ENCODE measurements at regions not wholly inside any gene's neighbourhood (a gene's known extent, or its start where the extent isn't known, plus 50 kb on each side); places are given as distances from the start of the nearest gene placed in this dataset.

GRCh38 chr22:48188231-48188721 is 1425.8 kb downstream of the TBC1D22A start:
- no peak overlapping the region for H4K91ac ChIP-seq (ENCODE audit: insufficient read depth, low read depth, low read length)
- no peaks in the 10 kb centered on the region for H3K79me1 ChIP-seq (ENCODE audit: low read depth in 1 of 2, low read length in 2 of 2)
- no peaks in the 10 kb centered on the region for H3K27me3 ChIP-seq (ENCODE audit: control insufficient read depth, insufficient read depth, low read length)
- H3K14ac ChIP-seq (replicated peaks; ENCODE audit: low read depth, low read length): no peak overlapping the region
- no peaks in the 10 kb centered on the region for H3K36me3 ChIP-seq (ENCODE audit: control insufficient read depth, insufficient read depth, low read length)
- no peak overlapping the region for H3K4ac ChIP-seq (ENCODE audit: low read depth, low read length)
- no peaks in the 10 kb centered on the region for H3K4me1 ChIP-seq (ENCODE audit: control insufficient read depth, insufficient read depth, low read length)
- ChIA-PET POLR2A (ENCODE audit: unreplicated experiment) (no interaction called here), CTCF (no interaction called here)
- WGBS, 2 experiments (ENCODE audit: extremely low coverage in 2 of 2, insufficient read length in 1 of 2): 0% methylated on average over 1 of the region's 7 CpGs; no CpG with 5 or more reads in 1 of the 2 experiments
- peaks cover 41% of the 10 kb centered on the region for H3K9me3 ChIP-seq (ENCODE audit: control insufficient read depth, insufficient read depth, low read length)
- no peak overlapping the region for H2BK5ac ChIP-seq (ENCODE audit: low read depth, low read length, poor library complexity, severe bottlenecking)
- H3K56ac ChIP-seq (ENCODE audit: extremely low read depth, insufficient read depth, low read length): no peak overlapping the region
- H4K8ac ChIP-seq (ENCODE audit: low read depth in 2 of 2, low read length in 2 of 2): no peak overlapping the region
- H2AFZ ChIP-seq (replicated peaks; ENCODE audit: low read length, poor library complexity): no peak overlapping the region
- H2AK5ac ChIP-seq (ENCODE audit: low read depth, low read length): no peak overlapping the region
- in situ Hi-C loops (cut with MboI; ENCODE audit: low sequenced_read_pairs): no loop called here
- no peaks in the 10 kb centered on the region for H4K20me1 ChIP-seq (ENCODE audit: insufficient read depth, low read length)
- H2BK15ac ChIP-seq (ENCODE audit: low read depth, low read length): no peak overlapping the region
- no peak overlapping the region for H3K23ac ChIP-seq (ENCODE audit: low read depth, low read length)
- H3K4me2 ChIP-seq (ENCODE audit: low read depth, low read length): no peak overlapping the region
- no peak overlapping the region for H3K27ac ChIP-seq (ENCODE audit: insufficient read depth, low read length)
- no TSS peak for BruUV-seq (replicated peaks)
- intact Hi-C loops (cut with micrococcal nuclease): no loop called here
- TF ChIP-seq CTCF (conservative IDR thresholded peaks at IDR 0.05; ENCODE audit: low read depth, low read length) (no peak), CHD1 (IDR thresholded peaks at IDR 0.05; ENCODE audit: low read depth, low read length) (no peak), RCOR1 (IDR thresholded peaks at IDR 0.05; ENCODE audit: insufficient replicate concordance, low read length) (no peak), FOS (IDR thresholded peaks at IDR 0.05; ENCODE audit: low read depth, low read length) (no peak), BHLHE40 (IDR thresholded peaks at IDR 0.05; ENCODE audit: low read depth, low read length) (no peak), SMC3 (IDR thresholded peaks at IDR 0.05; ENCODE audit: low read depth, low read length) (no peak), RFX5 (IDR thresholded peaks at IDR 0.05; ENCODE audit: low read depth, low read length) (no peak), MAZ (IDR thresholded peaks at IDR 0.05; ENCODE audit: borderline replicate concordance, low read depth, low read length) (no peak), POLR2A (IDR thresholded peaks at IDR 0.05; ENCODE audit: low read depth, low read length) (no peak), ELK1 (IDR thresholded peaks at IDR 0.05; ENCODE audit: borderline replicate concordance, low read depth, low read length) (no peak), MAFK (IDR thresholded peaks at IDR 0.05; ENCODE audit: low read depth, low read length) (no peak), MXI1 (IDR thresholded peaks at IDR 0.05; ENCODE audit: borderline replicate concordance, low read depth, low read length) (no peak), CEBPB (IDR thresholded peaks at IDR 0.05; ENCODE audit: low read depth, low read length) (no peak), RAD21 (IDR thresholded peaks at IDR 0.05; ENCODE audit: low read length) (no peak), NFE2L2 (IDR thresholded peaks at IDR 0.05; ENCODE audit: low read depth, low read length) (no peak)
- TF ChIP-seq, protein P1, sequence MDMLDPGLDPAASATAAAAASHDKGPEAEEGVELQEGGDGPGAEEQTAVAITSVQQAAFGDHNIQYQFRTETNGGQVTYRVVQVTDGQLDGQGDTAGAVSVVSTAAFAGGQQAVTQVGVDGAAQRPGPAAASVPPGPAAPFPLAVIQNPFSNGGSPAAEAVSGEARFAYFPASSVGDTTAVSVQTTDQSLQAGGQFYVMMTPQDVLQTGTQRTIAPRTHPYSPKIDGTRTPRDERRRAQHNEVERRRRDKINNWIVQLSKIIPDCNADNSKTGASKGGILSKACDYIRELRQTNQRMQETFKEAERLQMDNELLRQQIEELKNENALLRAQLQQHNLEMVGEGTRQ (IDR thresholded peaks at IDR 0.05; ENCODE audit: low read depth, low read length): no peak
- no peaks in the 10 kb centered on the region for H3K9me1 ChIP-seq (ENCODE audit: insufficient read depth, low read length)
- no peak overlapping the region for H2BK20ac ChIP-seq (ENCODE audit: low read depth, low read length)
- no peak overlapping the region for H3K18ac ChIP-seq (ENCODE audit: low read depth, low read length)
- no peak overlapping the region for H2AK9ac ChIP-seq (replicated peaks; ENCODE audit: low read depth, low read length, poor library complexity)
- H4K5ac ChIP-seq (ENCODE audit: low read depth, low read length): no peak overlapping the region
- ATAC-seq (ENCODE audit: low read depth) (no peak), DNase-seq (no peak)
- H2BK120ac ChIP-seq (ENCODE audit: low read depth, low read length): no peak overlapping the region
- no peak overlapping the region for H3K9ac ChIP-seq (ENCODE audit: low read depth, low read length)
- dilution Hi-C loops (cut with HindIII; ENCODE audit: low sequenced_read_pairs, unreplicated experiment): no loop called here
- no peak overlapping the region for H3K4me3 ChIP-seq (ENCODE audit: insufficient read depth, low read depth, low read length)

Measured in IMR-90 (cell line).